SK-N-SH (cell line): ENCODE measurements at regions not wholly inside any gene's neighbourhood (a gene's known extent, or its start where the extent isn't known, plus 50 kb on each side); places are given as distances from the start of the nearest gene placed in this dataset.

ENCODE experiments used
- CTCF ChIP-seq: fragments of 200-600 bp; sonication (generic); IDR thresholded peaks from 2 replicates; pipeline ENCODE4 v1.6.1; 2017; ENCODE audit warnings: antibody characterized with exemption, mild to moderate bottlenecking, moderate library complexity
- MEF2A ChIP-seq: IDR thresholded peaks from 2 replicates; pipeline ENCODE4 v1.4.0; 2012; ENCODE audit warnings: low read depth, borderline replicate concordance
- TAF1 ChIP-seq: IDR thresholded peaks from 2 replicates; pipeline ENCODE4 v1.6.1; 2012; ENCODE audit warnings: low read depth, mild to moderate bottlenecking, low read length, moderate library complexity, borderline replicate concordance

DNA sequence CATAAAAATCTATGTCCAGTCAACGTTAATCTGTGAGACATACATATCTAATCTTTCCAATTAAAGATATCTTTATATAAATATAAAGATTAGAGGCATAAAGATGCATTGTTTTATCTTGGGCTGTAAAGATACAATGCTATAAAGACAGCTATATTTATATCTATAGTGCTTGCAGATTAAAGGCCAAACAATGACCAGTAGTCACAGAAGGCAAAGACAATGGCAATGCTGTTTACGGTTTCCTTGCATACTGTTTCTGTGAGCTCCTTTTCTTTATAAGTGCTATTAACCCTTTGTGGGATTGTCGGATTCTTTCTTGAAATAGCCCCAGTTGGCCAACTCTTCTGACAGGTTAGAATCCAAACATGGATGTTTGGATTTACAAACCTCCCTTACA, 85.5 kb upstream of the SALL1 start:
- no peak for TF ChIP-seq TAF1
- TF ChIP-seq CTCF = no peak
- TF ChIP-seq MEF2A = no peak
